ENCODE measurements at regions not wholly inside any gene's neighbourhood (a gene's known extent, or its start where the extent isn't known, plus 50 kb on each side); places are given as distances from the start of the nearest gene placed in this dataset.

DNA sequence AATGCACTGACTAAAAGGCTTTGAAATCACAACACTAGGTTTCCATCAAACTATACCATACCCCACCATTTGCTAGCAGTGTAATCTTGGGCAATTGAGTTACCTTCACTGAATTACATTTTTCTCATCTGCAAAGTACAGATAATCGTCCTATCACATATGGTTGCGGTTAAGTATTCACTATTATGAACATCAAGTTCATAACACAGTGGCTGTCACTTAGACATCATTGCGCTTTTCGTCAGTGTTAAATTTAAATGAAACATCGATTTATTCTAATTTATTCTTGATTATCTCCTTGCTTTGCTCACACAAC is 505.9 kb downstream of the CPS1 start:
- Histone ChIP-seq H2BK5ac (ENCODE audit: low read depth, low read length) (no peak overlapping the region), H2BK15ac (ENCODE audit: low read length) (no peak overlapping the region), H3K9me3 (ENCODE audit: insufficient read depth in 2 of 2, low read depth in 1 of 2, low read length in 1 of 2) (no peaks in the 10 kb centered on the region), H2AK5ac (ENCODE audit: low read depth, low read length) (no peak overlapping the region), H2BK120ac (replicated peaks; ENCODE audit: low read depth, low read length) (no peak overlapping the region), H3K9ac (replicated peaks in 1 of 4; ENCODE audit: extremely low read depth in 1 of 4, low read depth in 3 of 4, low read length in 3 of 4) (no peak overlapping the region), H2BK12ac (ENCODE audit: low read depth, low read length) (no peak overlapping the region), H3K27me3 (replicated peaks in 1 of 4; ENCODE audit: control insufficient read depth in 3 of 4, extremely low read depth in 1 of 4, insufficient read depth in 3 of 4, low read length in 3 of 4) (no peaks in the 10 kb centered on the region), H4K8ac (ENCODE audit: extremely low read depth, insufficient read depth, low read length) (no peak overlapping the region), H2AFZ (ENCODE audit: low read length) (no peak overlapping the region), H3K4me1 (replicated peaks in 1 of 4; ENCODE audit: control insufficient read depth in 3 of 4, insufficient read depth in 4 of 4, low read length in 3 of 4) (no peaks in the 10 kb centered on the region), H3K14ac (ENCODE audit: insufficient read length) (no peak overlapping the region), H3K4ac (replicated peaks; ENCODE audit: insufficient read length, low read depth, low read length) (no peak overlapping the region), H4K5ac (ENCODE audit: insufficient read length, low read depth, low read length) (no peak overlapping the region), H3K36me3 (ENCODE audit: control insufficient read depth in 2 of 4, insufficient read depth in 4 of 4, low read length in 3 of 4) (no peaks in the 10 kb centered on the region), H3K23ac (ENCODE audit: insufficient read length) (no peak overlapping the region), H3K23me2 (ENCODE audit: low read depth, low read length) (no peaks in the 10 kb centered on the region), H3K27ac (ENCODE audit: low read depth, low read length) (no peak overlapping the region), H3K4me3 (ENCODE audit: extremely low read depth in 1 of 4, insufficient read depth in 2 of 4, low read depth in 3 of 4, low read length in 4 of 4) (no peak overlapping the region), H3K56ac (replicated peaks; ENCODE audit: insufficient read length, low read depth, low read length) (no peak overlapping the region), H4K20me1 (replicated peaks in 1 of 2; ENCODE audit: control insufficient read depth in 1 of 2, insufficient read depth in 2 of 2, low read length in 2 of 2) (no peaks in the 10 kb centered on the region), H3K4me2 (ENCODE audit: insufficient read depth in 1 of 2, low read depth in 2 of 2, low read length in 2 of 2) (no peak overlapping the region), H2BK20ac (ENCODE audit: low read length) (no peak overlapping the region), H3K79me2 (ENCODE audit: control insufficient read depth in 1 of 2, insufficient read depth in 2 of 2, low read length in 2 of 2) (no peaks in the 10 kb centered on the region), H4K91ac (replicated peaks; ENCODE audit: insufficient read length, low read length) (no peak overlapping the region), H3K18ac (ENCODE audit: extremely low read depth, low read length) (no peak overlapping the region), H3K79me1 (ENCODE audit: low read depth, low read length) (no peaks in the 10 kb centered on the region)
- ChIA-PET CTCF (ENCODE audit: partially characterized antibody) (no interaction called here), POLR2A (ENCODE audit: partially characterized antibody) (no interaction called here)
- DNase-seq (ENCODE audit: low read depth in 1 of 2, low spot score in 2 of 2) = no peak
- 72% methylated on average over 5 of the region's 5 CpGs; no CpG with 5 or more reads in 1 of the 2 experiments for WGBS, 2 experiments (ENCODE audit: extremely low coverage in 1 of 2, insufficient coverage in 1 of 2, insufficient read length in 1 of 2, insufficient replicate concordance in 2 of 2, low coverage in 1 of 2, low lambda C conversion rate in 2 of 2, missing lambda C conversion rate in 1 of 2)
- FAIRE-seq = no peak
- TF ChIP-seq SP4 (IDR thresholded peaks at IDR 0.05; ENCODE audit: low read length) = no peak
- no peak for TF ChIP-seq BACH1 (IDR thresholded peaks at IDR 0.05; ENCODE audit: low read length)
- TF ChIP-seq SIX5 (IDR thresholded peaks at IDR 0.05; ENCODE audit: low read depth, low read length) = no peak
- TF ChIP-seq HDAC2 (IDR thresholded peaks at IDR 0.05; ENCODE audit: borderline replicate concordance in 1 of 2, low read depth in 2 of 2, low read length in 2 of 2) = no peak
- TF ChIP-seq KDM4A (IDR thresholded peaks at IDR 0.05; ENCODE audit: low read depth, low read length, severe bottlenecking) = no peak
